CD1c-positive myeloid dendritic cell (primary cell): ENCODE measurements at regions not wholly inside any gene's neighbourhood (a gene's known extent, or its start where the extent isn't known, plus 50 kb on each side); places are given as distances from the start of the nearest gene placed in this dataset.

Experiments
- DNase-seq: peaks from one replicate; pipeline ENCODE4 v3.0.0-alpha.2; 2016; ENCODE audit errors: extremely low spot score

GRCh38 chr3:6504834-6505233 lies 356.1 kb upstream of the GRM7 start:
- no peak for DNase-seq

GRCh38 chr3:6508410-6508759 lies 352.5 kb upstream of the GRM7 start:
- DNase-seq, result no peak

GRCh38 chr3:6509576-6509975 lies 351.3 kb upstream of the GRM7 start:
- no peak for DNase-seq

GRCh38 chr3:6510713-6511112 lies 350.2 kb upstream of the GRM7 start:
- DNase-seq, result no peak

GRCh38 chr3:6512172-6512800 lies 348.6 kb upstream of the GRM7 start:
- no peak for DNase-seq

- DNase-seq, result no peak
Observed at GRCh38 chr3:6516143-6516542, 344.8 kb upstream of the GRM7 start.

- no peak for DNase-seq
Observed at GRCh38 chr3:6516694-6517093, 344.2 kb upstream of the GRM7 start.

GRCh38 chr3:6518709-6519345 lies 342.1 kb upstream of the GRM7 start:
- DNase-seq, result no peak

- no peak for DNase-seq
Observed at GRCh38 chr3:6521369-6522113, 339.4 kb upstream of the GRM7 start.

GRCh38 chr3:6522191-6522590 lies 338.7 kb upstream of the GRM7 start:
- no peak for DNase-seq

- no peak for DNase-seq
Observed at GRCh38 chr3:6523043-6523442, 337.9 kb upstream of the GRM7 start.

GRCh38 chr3:6524479-6524878 lies 336.4 kb upstream of the GRM7 start:
- no peak for DNase-seq

GRCh38 chr3:6526321-6526720 lies 334.6 kb upstream of the GRM7 start:
- no peak for DNase-seq

- DNase-seq, result no peak
Observed at GRCh38 chr3:6526861-6527260, 334.1 kb upstream of the GRM7 start.

GRCh38 chr3:6528951-6529350 lies 332.0 kb upstream of the GRM7 start:
- DNase-seq, result no peak

- no peak for DNase-seq
Observed at GRCh38 chr3:6531153-6531552, 329.8 kb upstream of the GRM7 start.

- DNase-seq, result no peak
Observed at GRCh38 chr3:6532101-6532500, 328.8 kb upstream of the GRM7 start.

- no peak for DNase-seq
Observed at GRCh38 chr3:6540981-6541380, 319.9 kb upstream of the GRM7 start.

- no peak for DNase-seq
Observed at GRCh38 chr3:6542795-6543194, 318.1 kb upstream of the GRM7 start.

- no peak for DNase-seq
Observed at GRCh38 chr3:6549296-6549695, 311.6 kb upstream of the GRM7 start.

- DNase-seq, result no peak
Observed at GRCh38 chr3:6551165-6551564, 309.8 kb upstream of the GRM7 start.

GRCh38 chr3:6560259-6560658 lies 300.7 kb upstream of the GRM7 start:
- DNase-seq, result no peak

GRCh38 chr3:6567241-6567640 lies 293.7 kb upstream of the GRM7 start:
- DNase-seq, result no peak
